GM12892 (cell line): ENCODE measurements at regions not wholly inside any gene's neighbourhood (a gene's known extent, or its start where the extent isn't known, plus 50 kb on each side); places are given as distances from the start of the nearest gene placed in this dataset.

ENCODE experiments used
- POLR2A ChIP-seq: IDR thresholded peaks from 2 replicates; pipeline ENCODE4 v1.6.1; 2011; ENCODE audit warnings: low read depth, low read length, control low read depth
- POLR2AphosphoS5 ChIP-seq: IDR thresholded peaks from 2 replicates; pipeline ENCODE4 v1.6.1; 2011; ENCODE audit warnings: low read depth, low read length, control low read depth

GRCh38 chr6:134719911-134720310 lies 230.0 kb downstream of the ALDH8A1 start:
- TF ChIP-seq POLR2A (no peak), POLR2AphosphoS5 (no peak)
